ENCODE measurements at regions not wholly inside any gene's neighbourhood (a gene's known extent, or its start where the extent isn't known, plus 50 kb on each side); places are given as distances from the start of the nearest gene placed in this dataset.

DNA sequence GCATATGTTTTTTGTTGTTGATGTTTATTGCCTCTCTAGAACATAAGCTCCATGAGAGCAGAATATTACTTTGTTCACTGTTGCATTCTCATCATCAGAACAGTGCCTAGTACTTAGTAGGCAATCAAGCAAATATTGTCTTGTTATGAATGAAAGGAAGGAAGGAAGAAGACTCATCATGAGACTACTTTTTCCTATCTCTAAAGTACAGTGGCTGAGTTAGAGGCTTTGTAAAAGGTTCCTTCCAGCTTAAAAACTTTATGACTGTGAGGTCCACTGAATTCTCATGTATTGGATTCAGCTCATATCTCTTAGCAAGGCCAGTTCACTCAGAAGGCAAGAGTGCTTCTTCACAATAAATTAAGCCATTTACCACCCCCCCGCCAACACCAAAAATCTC, 171.8 kb upstream of the NR3C1 start:
- no peak for DNase-seq (ENCODE audit: insufficient read length, low spot score)
- FAIRE-seq: no peak
- TF ChIP-seq POLR2A (IDR thresholded peaks at IDR 0.05; ENCODE audit: low read depth, low read length): no peak

DNA sequence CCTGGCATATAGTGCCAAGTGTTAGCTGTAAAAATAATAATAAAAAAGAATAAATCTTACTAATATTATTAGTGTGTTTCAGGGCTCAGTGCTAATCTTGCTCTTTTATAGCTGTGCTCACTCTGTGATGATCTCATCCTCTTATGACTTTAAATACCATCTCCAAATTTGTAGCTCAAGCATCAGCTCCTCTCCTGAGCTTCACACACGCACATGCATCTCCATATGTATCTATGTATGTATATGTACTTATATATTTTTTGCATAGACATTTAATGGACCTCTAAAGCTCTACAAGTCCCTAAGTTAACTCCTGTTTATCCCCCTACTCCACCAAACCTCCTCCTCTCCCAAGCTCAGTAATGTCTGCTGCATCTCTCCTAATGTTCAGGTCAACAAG, 170.8 kb upstream of the NR3C1 start:
- FAIRE-seq (no peak), DNase-seq (ENCODE audit: insufficient read length, low spot score) (no peak)
- TF ChIP-seq POLR2A (IDR thresholded peaks at IDR 0.05; ENCODE audit: low read depth, low read length): no peak

DNA sequence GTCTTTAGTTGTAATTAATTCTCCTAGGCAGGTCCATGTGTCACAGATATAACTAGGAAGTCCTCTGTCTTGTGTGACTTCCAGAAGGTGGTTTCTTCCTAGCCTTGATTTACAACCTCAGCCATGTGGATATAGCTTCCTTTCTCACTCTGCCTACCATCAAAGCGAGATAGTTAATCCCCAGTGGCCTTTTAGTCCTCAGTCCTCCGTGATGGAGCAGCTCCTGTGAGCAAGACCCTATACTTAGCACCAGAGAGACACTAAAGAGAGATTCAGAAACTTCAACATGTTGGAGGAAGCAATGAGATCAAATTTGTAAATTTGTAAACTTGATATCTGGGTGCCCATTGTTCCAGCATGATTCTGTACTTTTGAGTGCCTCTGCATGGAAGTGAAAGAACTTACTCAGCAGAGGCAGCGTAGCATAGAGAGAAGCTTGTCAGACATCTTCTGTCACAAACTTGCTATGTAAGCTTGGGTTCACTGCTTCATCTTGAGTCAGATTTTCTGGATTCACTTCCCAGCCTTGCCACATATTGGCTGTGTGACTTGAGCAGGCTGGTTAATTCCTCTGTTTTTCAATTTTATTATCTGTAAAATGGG, 170.2 kb upstream of the NR3C1 start:
- TF ChIP-seq POLR2A (IDR thresholded peaks at IDR 0.05; ENCODE audit: low read depth, low read length): no peak
- FAIRE-seq (no peak), DNase-seq (ENCODE audit: insufficient read length, low spot score) (no peak)

DNA sequence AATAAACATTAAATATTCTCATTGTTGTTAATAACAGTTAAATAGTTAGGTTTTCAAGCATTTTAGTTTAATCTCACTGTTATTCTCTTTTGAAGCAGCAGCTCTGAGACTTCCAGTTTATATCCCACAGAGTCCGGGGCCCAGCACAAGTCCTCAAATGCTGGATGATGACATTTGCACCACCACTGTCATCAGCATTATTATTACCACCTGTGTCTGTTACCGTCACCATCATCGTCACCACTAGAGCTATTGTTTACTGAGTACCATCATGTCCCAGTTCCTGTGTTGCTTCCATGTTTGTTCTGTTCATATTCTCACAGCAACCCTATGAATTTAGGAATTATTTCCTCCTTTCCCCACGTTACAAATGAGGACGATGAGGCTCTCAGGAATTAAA, 169.2 kb upstream of the NR3C1 start:
- DNase-seq (ENCODE audit: insufficient read length, low spot score): no peak

DNA sequence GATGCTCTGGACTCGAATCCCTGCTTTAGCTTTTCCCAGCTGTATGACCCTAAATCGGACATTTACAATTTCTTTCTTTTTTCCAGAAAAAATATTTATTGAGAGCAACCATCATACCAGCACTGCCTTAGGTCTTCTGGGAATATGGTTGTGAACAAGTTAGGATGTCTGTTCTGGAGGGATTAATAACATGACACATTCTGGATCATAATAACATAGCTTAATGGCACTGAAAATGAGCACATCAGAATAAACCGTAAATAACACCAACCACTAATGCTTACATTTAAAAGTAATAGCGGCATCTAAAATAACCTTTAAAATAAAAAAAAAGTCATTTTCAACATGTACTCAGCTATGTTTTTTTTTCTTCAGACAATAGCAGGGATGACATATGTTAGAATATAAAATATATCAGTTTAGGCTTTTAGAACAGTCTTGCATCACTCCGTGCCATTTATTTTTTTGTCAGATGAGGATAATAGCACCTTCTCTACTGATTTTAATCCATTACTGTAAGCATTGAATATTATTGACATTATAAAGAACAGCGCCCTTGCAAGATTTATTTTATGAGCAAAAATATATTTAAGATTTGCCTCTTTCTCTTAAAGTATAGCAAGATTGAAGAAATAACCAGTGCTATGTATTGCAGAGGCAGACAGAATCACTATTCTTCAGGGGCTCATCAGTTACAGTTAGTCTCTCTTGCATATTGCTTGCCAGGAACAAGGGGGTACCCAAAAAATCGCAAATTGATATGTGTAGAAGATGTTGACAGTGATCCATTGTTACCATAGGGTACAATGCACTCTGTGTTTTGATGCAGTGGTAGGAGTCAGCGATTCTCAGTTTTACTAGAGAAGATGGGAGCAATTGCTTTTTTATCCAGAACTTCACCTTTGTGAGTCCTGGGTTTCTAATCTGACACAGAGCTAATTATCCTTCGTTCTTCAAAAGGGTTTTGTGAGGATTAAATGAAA, 168.4 kb upstream of the NR3C1 start:
- FAIRE-seq: no peak
- TF ChIP-seq POLR2A (IDR thresholded peaks at IDR 0.05; ENCODE audit: low read depth, low read length): no peak
- no peak for DNase-seq (ENCODE audit: insufficient read length, low spot score)

More for the DNA sequence above, 169.2 kb upstream of the NR3C1 start:
- TF ChIP-seq POLR2A (IDR thresholded peaks at IDR 0.05; ENCODE audit: low read depth, low read length): no peak
- FAIRE-seq: no peak

DNA sequence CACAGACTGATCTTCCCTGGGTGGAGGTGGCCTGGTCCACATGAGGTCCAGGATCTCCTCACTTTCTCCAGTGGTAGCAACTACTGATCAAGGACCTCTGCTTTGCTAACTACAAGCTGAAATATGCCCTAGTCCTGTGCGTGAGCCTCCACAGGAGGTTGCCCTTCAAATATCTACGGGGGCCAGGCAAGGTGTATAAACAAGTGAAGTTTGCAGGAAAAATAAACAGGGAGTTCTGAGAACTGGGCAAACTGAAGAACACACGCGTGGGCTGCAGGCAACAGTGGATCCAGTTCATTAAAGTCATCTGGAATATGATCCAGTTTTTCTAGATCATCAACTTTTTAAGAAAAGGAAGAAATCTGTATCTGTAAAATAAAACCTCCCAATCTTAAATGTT, 167.5 kb upstream of the NR3C1 start:
- TF ChIP-seq POLR2A (IDR thresholded peaks at IDR 0.05; ENCODE audit: low read depth, low read length): no peak
- FAIRE-seq: no peak

GRCh38 chr5:143569722-143570567, 166.5 kb upstream of the NR3C1 start:
- no peak for TF ChIP-seq POLR2A (IDR thresholded peaks at IDR 0.05; ENCODE audit: low read depth, low read length)
- no peak for DNase-seq (ENCODE audit: insufficient read length, low spot score)
- FAIRE-seq: no peak

More for the DNA sequence above, 167.5 kb upstream of the NR3C1 start:
- DNase-seq (ENCODE audit: insufficient read length, low spot score): no peak

DNA sequence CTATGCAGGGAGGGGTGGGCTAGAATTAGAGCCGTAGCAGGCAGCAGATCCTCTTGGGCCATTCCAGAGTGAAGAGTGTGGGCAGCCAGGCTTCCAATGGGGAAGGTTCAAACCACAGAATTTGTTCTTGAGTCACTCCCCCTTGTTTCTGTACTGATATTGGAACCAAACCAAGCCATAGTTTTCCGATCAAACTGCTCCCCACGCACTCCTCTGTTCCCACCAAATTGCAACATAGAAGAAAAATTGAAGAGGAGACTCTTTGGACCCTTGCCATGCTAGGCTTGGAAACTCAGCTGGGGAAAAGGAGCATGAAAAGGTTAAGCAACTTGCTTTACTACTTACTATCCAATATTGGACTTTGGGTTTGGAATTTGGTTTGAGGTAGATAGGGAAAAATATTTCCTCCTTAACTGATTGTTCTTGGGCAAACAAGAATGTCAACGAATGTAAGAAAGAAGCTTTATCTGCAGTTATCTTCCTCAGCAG, 165.8 kb upstream of the NR3C1 start:
- DNase-seq (ENCODE audit: insufficient read length, low spot score) (no peak), FAIRE-seq (no peak)
- no peak for TF ChIP-seq POLR2A (IDR thresholded peaks at IDR 0.05; ENCODE audit: low read depth, low read length)

- no peak for FAIRE-seq
- TF ChIP-seq POLR2A (IDR thresholded peaks at IDR 0.05; ENCODE audit: low read depth, low read length): no peak
- no peak for DNase-seq (ENCODE audit: insufficient read length, low spot score)
Observed at GRCh38 chr5:143567583-143568504, 164.4 kb upstream of the NR3C1 start.

DNA sequence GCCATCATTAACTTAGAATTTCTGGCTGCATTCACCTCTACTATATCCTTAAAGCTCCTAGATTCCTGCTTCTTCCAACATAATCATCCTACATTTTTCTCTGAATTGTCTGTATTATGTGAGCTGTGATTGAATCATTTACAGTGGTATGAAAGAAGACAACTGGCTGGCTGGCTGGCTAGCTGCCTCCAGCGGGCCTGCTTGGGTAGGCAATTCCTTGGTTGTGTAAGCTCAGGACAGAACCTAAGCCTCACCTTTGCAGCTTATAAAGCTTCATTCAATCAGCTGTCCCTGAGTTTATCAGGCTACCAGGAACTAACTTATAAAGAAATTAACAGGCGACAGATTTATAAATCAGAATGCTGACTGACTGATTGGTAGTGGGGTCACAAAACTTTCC, 162.7 kb upstream of the NR3C1 start:
- FAIRE-seq (no peak), DNase-seq (ENCODE audit: insufficient read length, low spot score) (no peak)
- TF ChIP-seq POLR2A (IDR thresholded peaks at IDR 0.05; ENCODE audit: low read depth, low read length): no peak

DNA sequence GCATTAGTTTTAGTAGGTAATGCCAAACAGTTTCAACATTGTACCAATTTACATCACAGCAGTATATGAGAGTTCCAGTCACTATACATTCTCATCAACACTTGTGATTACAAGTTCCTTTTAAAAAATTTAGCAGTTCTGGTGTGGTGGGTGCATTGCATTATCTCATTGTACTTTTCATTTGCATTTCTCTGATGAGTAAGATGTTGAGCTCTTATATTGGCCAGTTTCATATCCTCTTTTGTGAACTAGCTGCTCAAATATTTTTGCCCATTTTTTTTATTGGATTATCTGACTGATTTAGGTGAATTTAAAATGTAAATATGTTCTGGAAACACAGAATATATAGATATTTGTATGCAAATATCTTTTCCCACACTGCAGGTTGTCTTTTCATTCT, 160.9 kb upstream of the NR3C1 start:
- no peak for TF ChIP-seq POLR2A (IDR thresholded peaks at IDR 0.05; ENCODE audit: low read depth, low read length)
- FAIRE-seq (no peak), DNase-seq (ENCODE audit: insufficient read length, low spot score) (no peak)

GRCh38 chr5:143562935-143563334, 159.4 kb upstream of the NR3C1 start:
- TF ChIP-seq POLR2A (IDR thresholded peaks at IDR 0.05; ENCODE audit: low read depth, low read length): no peak
- no peak for FAIRE-seq

GRCh38 chr5:143561219-143561618, 157.7 kb upstream of the NR3C1 start:
- FAIRE-seq (no peak), DNase-seq (ENCODE audit: insufficient read length, low spot score) (no peak)
- TF ChIP-seq POLR2A (IDR thresholded peaks at IDR 0.05; ENCODE audit: low read depth, low read length): no peak

More at GRCh38 chr5:143562935-143563334, 159.4 kb upstream of the NR3C1 start:
- DNase-seq (ENCODE audit: insufficient read length, low spot score): no peak
